ENCODE measurements at regions not wholly inside any gene's neighbourhood (a gene's known extent, or its start where the extent isn't known, plus 50 kb on each side); places are given as distances from the start of the nearest gene placed in this dataset.

DNA sequence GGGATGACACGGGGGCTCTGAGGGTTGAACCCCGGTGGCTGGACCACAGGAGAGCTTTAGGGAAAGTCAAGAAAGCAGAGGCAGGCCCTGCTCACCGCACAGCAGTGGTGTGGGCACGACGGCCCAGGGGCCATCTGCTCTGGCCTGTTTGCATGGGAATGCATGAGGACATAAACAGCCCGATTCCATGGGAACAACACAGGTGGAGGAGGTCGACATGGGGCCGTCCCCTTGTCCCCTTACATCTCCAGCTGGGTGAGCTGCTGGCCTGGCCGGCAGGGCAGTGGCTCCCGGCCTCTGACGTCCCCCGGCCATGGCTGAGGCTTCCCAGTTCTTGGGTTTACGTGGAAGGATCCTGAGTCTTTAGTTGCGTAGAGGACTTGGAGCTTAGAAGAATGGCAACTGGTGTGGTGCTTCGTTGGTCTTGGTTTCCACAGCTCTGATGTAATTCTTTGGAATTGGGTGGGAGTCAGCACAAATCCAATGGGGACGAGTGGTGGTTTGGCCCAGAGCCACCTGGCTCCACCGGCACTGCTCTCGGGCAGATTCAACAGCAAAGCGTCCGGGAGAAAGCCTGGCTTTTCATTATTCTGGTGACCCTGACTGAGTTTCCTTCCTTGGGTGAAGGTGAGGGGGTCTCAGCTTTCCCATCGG lies 98.3 kb upstream of the HDAC4 start:
- H3K79me2 ChIP-seq (replicated peaks; ENCODE audit: insufficient read depth): no peaks in the 10 kb centered on the region
- no peak overlapping the region for H3K4me3 ChIP-seq
- H3K9me2 ChIP-seq (ENCODE audit: insufficient read depth): no peaks in the 10 kb centered on the region
- no peak overlapping the region for H3K4me2 ChIP-seq
- ATAC-seq (no peak), DNase-seq (ENCODE audit: low spot score) (no peak)
- Mint-ChIP-seq H3K27me3 (ENCODE audit: insufficient read depth, low read depth, poor library complexity) (peaks cover 6% of the 10 kb centered on the region), H3K4me1 (no peaks in the 10 kb centered on the region), H3K27ac (no peak overlapping the region), H3K9me3 (peaks cover 8% of the 10 kb centered on the region; the same call in 2 of the 3 replicates), H3K4me3 (no peak overlapping the region), H3K36me3 (ENCODE audit: low read depth) (no peaks in the 10 kb centered on the region)
- H3F3A ChIP-seq (replicated peaks; ENCODE audit: low read depth): no peaks in the 10 kb centered on the region
- H3K4me1 ChIP-seq (ENCODE audit: insufficient read depth): no peaks in the 10 kb centered on the region
- H3K27me3 ChIP-seq (ENCODE audit: insufficient read depth): no peaks in the 10 kb centered on the region
- TF ChIP-seq ZNF114 (CRISPR knock-in tag; IDR thresholded peaks at IDR 0.05): no peak
- TF ChIP-seq, protein P1, sequence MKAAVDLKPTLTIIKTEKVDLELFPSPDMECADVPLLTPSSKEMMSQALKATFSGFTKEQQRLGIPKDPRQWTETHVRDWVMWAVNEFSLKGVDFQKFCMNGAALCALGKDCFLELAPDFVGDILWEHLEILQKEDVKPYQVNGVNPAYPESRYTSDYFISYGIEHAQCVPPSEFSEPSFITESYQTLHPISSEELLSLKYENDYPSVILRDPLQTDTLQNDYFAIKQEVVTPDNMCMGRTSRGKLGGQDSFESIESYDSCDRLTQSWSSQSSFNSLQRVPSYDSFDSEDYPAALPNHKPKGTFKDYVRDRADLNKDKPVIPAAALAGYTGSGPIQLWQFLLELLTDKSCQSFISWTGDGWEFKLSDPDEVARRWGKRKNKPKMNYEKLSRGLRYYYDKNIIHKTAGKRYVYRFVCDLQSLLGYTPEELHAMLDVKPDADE (IDR thresholded peaks at IDR 0.05): no peak
- TF ChIP-seq ZNF462 (CRISPR knock-in tag; IDR thresholded peaks at IDR 0.05): no peak
- TF ChIP-seq STAT1 (IDR thresholded peaks at IDR 0.05; ENCODE audit: unreplicated experiment): no peak
- no peak for TF ChIP-seq EZH2phosphoT487 (IDR thresholded peaks at IDR 0.05; ENCODE audit: unreplicated experiment)
- TF ChIP-seq, protein P2, sequence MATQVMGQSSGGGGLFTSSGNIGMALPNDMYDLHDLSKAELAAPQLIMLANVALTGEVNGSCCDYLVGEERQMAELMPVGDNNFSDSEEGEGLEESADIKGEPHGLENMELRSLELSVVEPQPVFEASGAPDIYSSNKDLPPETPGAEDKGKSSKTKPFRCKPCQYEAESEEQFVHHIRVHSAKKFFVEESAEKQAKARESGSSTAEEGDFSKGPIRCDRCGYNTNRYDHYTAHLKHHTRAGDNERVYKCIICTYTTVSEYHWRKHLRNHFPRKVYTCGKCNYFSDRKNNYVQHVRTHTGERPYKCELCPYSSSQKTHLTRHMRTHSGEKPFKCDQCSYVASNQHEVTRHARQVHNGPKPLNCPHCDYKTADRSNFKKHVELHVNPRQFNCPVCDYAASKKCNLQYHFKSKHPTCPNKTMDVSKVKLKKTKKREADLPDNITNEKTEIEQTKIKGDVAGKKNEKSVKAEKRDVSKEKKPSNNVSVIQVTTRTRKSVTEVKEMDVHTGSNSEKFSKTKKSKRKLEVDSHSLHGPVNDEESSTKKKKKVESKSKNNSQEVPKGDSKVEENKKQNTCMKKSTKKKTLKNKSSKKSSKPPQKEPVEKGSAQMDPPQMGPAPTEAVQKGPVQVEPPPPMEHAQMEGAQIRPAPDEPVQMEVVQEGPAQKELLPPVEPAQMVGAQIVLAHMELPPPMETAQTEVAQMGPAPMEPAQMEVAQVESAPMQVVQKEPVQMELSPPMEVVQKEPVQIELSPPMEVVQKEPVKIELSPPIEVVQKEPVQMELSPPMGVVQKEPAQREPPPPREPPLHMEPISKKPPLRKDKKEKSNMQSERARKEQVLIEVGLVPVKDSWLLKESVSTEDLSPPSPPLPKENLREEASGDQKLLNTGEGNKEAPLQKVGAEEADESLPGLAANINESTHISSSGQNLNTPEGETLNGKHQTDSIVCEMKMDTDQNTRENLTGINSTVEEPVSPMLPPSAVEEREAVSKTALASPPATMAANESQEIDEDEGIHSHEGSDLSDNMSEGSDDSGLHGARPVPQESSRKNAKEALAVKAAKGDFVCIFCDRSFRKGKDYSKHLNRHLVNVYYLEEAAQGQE (IDR thresholded peaks at IDR 0.05; ENCODE audit: unreplicated experiment): no peak
- TF ChIP-seq CREB1 (CRISPR knock-in tag; IDR thresholded peaks at IDR 0.05; ENCODE audit: low read depth): no peak
- no peaks in the 10 kb centered on the region for H4K20me1 ChIP-seq (replicated peaks; ENCODE audit: insufficient read depth)
- no peak overlapping the region for H2AFZ ChIP-seq
- no peak overlapping the region for H3K27ac ChIP-seq (ENCODE audit: low read depth)
- H3K36me3 ChIP-seq (ENCODE audit: insufficient read depth): no peaks in the 10 kb centered on the region
